ENCODE measurements at regions not wholly inside any gene's neighbourhood (a gene's known extent, or its start where the extent isn't known, plus 50 kb on each side); places are given as distances from the start of the nearest gene placed in this dataset.

DNA sequence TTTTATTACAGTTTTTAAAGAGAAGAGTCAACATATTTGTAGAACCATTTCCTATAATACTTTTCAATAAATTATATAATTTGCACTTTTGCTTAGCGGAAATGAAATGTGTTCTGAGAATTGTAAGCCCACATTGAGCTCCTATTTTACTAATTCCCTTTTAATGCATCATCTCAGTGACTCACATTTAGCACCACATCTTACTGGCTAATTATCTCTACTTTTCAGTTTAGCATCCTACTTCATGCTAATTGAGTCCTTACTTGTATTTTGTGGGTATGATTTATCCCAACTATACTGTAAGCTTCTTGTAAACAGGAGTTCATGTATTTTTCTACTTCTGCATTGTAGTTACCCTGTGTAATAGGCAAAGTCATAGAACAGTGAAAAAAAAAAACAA is 67.5 kb downstream of the TMX1 start:
- DNase-seq (no peak), ATAC-seq (ENCODE audit: low read depth) (no peak)
- intact Hi-C loops (cut with micrococcal nuclease), result no loop called here
- Mint-ChIP-seq H3K27me3 (peaks cover 3% of the 10 kb centered on the region), H3K27ac (no peak overlapping the region), H3K4me3 (no peak overlapping the region), H3K4me1 (no peaks in the 10 kb centered on the region), H3K36me3 (ENCODE audit: low read depth) (no peaks in the 10 kb centered on the region), H3K9me3 (no peaks in the 10 kb centered on the region)
- TF ChIP-seq, protein P1, sequence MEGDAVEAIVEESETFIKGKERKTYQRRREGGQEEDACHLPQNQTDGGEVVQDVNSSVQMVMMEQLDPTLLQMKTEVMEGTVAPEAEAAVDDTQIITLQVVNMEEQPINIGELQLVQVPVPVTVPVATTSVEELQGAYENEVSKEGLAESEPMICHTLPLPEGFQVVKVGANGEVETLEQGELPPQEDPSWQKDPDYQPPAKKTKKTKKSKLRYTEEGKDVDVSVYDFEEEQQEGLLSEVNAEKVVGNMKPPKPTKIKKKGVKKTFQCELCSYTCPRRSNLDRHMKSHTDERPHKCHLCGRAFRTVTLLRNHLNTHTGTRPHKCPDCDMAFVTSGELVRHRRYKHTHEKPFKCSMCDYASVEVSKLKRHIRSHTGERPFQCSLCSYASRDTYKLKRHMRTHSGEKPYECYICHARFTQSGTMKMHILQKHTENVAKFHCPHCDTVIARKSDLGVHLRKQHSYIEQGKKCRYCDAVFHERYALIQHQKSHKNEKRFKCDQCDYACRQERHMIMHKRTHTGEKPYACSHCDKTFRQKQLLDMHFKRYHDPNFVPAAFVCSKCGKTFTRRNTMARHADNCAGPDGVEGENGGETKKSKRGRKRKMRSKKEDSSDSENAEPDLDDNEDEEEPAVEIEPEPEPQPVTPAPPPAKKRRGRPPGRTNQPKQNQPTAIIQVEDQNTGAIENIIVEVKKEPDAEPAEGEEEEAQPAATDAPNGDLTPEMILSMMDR (IDR thresholded peaks at IDR 0.05), result no peak
- ChIA-PET POLR2A (no interaction called here), CTCF (no interaction called here)

DNA sequence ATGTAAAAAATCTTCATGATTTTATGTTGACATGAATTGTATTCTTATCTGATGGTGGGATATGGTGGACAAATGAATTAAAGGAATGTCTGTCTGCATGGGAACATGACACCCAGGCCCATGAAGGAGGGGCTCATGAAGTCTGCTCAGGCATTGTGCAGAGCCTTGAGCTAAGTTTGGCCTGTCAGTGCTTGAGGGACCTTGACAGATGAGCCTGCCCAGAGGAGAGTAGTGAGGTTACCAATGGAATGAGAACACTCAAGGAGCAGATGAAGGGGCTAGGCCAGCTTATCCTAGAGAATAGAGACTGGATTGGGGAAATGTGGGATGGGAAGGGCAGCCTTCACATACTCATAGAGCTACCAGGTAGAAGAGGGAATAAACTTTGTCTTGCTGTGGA is 68.8 kb downstream of the TMX1 start:
- peaks cover 3% of the 10 kb centered on the region for H3K27me3 Mint-ChIP-seq
- H3K4me1 Mint-ChIP-seq, result no peaks in the 10 kb centered on the region
- DNase-seq (no peak), ATAC-seq (ENCODE audit: low read depth) (no peak)
- ChIA-PET CTCF (no interaction called here), POLR2A (no interaction called here)
- no peak overlapping the region for H3K27ac Mint-ChIP-seq
- intact Hi-C loops (cut with micrococcal nuclease), result no loop called here
- H3K9me3 Mint-ChIP-seq, result no peaks in the 10 kb centered on the region
- H3K4me3 Mint-ChIP-seq, result no peak overlapping the region
- TF ChIP-seq, protein P1 (IDR thresholded peaks at IDR 0.05), result no peak
- no peaks in the 10 kb centered on the region for H3K36me3 Mint-ChIP-seq (ENCODE audit: low read depth)

DNA sequence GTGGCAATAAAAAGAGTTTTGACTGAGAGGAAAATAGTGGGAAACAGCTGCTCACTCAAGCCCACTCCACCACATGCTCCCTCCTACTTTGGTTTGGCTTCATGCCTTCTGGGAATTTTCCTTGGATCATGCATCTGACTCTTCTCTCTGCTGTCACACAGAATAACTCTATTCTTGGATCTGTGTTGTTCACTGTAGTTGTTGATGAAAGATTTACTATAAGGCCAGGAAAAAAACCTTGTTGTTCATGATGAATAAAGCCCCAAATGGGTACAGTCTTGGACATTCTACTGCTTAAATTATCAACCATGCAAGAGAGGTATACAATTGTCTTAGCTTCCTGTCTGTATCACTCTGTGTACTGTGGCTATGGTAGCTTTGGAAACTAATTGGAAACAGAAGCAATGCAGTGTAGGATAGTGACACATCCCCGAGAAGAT is 70.5 kb downstream of the TMX1 start:
- H3K9me3 Mint-ChIP-seq, result no peaks in the 10 kb centered on the region
- intact Hi-C loops (cut with micrococcal nuclease), result no loop called here
- ChIA-PET CTCF (no interaction called here), POLR2A (no interaction called here)
- DNase-seq, result no peak
- H3K4me3 Mint-ChIP-seq, result no peak overlapping the region
- H3K27ac Mint-ChIP-seq, result no peak overlapping the region
- peaks cover 3% of the 10 kb centered on the region for H3K27me3 Mint-ChIP-seq
- TF ChIP-seq, protein P1 (IDR thresholded peaks at IDR 0.05), result no peak
- H3K4me1 Mint-ChIP-seq, result no peaks in the 10 kb centered on the region
- ATAC-seq (ENCODE audit: low read depth), result no peak
- H3K36me3 Mint-ChIP-seq (ENCODE audit: low read depth), result no peaks in the 10 kb centered on the region

DNA sequence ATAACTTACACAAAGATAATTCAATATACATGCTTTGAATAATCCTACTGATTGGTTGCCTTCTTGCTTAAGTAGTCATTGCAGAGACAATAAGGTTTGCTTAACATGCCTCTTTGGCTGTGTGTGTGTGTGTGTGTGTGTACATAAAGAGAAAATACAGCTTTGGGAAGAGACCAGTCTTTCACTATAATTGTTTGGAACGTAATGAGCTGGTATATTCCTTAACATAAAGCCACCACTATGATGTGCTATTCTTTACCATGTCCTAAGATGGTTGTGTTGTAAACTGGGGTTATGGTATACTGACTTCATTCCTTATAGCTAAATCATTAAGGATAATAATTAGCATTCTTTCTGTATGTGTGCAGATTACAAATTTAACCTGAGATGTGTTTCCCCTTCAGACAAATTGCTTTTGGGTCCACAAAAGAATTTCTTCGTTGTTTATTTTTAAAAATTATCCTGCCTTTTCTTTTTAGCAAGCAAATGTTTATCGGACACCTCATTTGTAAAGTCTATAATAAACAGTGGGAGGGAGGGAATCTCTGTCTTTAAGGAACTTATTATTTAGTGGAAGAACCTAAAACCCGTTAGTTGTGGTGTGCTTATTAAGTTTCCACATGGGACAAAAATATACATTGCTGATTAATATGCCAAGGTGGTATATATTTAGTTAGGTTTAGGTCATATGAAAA is 74.4 kb downstream of the TMX1 start:
- ChIA-PET CTCF (no interaction called here), POLR2A (no interaction called here)
- TF ChIP-seq, protein P1 (IDR thresholded peaks at IDR 0.05), result no peak
- peaks cover 4% of the 10 kb centered on the region for H3K27me3 Mint-ChIP-seq
- no peak overlapping the region for H3K27ac Mint-ChIP-seq
- no peaks in the 10 kb centered on the region for H3K36me3 Mint-ChIP-seq (ENCODE audit: low read depth)
- H3K4me1 Mint-ChIP-seq, result no peaks in the 10 kb centered on the region
- intact Hi-C loops (cut with micrococcal nuclease), result no loop called here
- DNase-seq (no peak), ATAC-seq (ENCODE audit: low read depth) (no peak)
- H3K9me3 Mint-ChIP-seq, result no peaks in the 10 kb centered on the region
- H3K4me3 Mint-ChIP-seq, result no peak overlapping the region

DNA sequence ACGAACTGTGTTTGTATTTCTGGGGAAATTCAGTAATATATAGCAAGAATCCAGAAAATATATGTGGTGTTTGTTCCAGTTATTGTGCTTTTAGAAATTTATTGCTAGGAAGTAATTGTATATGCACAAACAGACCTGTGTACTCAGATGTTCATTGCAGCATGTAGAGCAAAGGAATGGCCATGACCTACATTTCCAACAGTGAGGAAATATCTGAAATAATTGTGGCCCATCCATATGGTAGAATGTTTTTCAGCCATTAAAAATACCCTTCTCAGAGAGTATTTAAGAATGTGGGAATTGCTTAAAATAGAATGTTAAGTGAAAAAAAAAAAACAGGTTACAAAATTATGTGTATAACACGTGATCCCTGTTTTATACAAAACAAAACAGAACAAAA is 77.3 kb downstream of the TMX1 start:
- Mint-ChIP-seq H3K9me3 (no peaks in the 10 kb centered on the region), H3K27me3 (peaks cover 2% of the 10 kb centered on the region), H3K27ac (no peak overlapping the region), H3K4me3 (no peak overlapping the region), H3K4me1 (no peaks in the 10 kb centered on the region), H3K36me3 (ENCODE audit: low read depth) (no peaks in the 10 kb centered on the region)
- ChIA-PET POLR2A (interaction anchor here (0.7 kb wide), 1 partner anchor 122 kb away, joined by 4 read pairs; no protein-coding TSS in a partner anchor), CTCF (no interaction called here)
- TF ChIP-seq, protein P1 (IDR thresholded peaks at IDR 0.05), result no peak
- ATAC-seq (ENCODE audit: low read depth) (no peak), DNase-seq (no peak)
- intact Hi-C loops (cut with micrococcal nuclease), result no loop called here
